ENCODE measurements at regions not wholly inside any gene's neighbourhood (a gene's known extent, or its start where the extent isn't known, plus 50 kb on each side); places are given as distances from the start of the nearest gene placed in this dataset.

DNA sequence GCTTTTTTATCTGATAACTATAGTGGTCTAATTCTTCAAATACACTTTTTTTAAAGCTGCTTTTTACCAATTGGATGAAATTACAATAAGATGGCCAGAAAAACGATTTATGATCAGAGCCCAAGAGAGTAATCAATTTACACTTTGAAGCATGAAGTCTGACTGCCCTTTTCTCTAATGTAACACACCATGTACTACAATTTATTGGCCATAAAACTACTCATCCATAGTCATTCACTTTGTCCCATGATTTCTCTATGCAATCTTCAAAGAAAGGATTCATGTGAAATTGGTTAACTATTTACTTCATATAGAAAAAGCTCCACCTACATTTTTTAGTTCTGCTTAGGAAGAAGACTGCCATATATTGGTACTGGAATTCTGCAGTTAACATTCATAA, 73.6 kb upstream of the CAST start:
- Histone ChIP-seq H4K91ac (ENCODE audit: insufficient read length, low read depth, low read length) (no peak overlapping the region), H3T11ph (ENCODE audit: low read length) (no peak overlapping the region), H2AFZ (ENCODE audit: low read length) (no peak overlapping the region), H3K18ac (ENCODE audit: insufficient read length, low read depth, low read length) (no peak overlapping the region), H3K27ac (ENCODE audit: insufficient read length, low read depth, low read length) (no peak overlapping the region), H2BK20ac (ENCODE audit: low read depth, low read length, poor library complexity, severe bottlenecking) (no peak overlapping the region), H3K23ac (ENCODE audit: insufficient read length, low read depth, low read length) (no peak overlapping the region), H3K9ac (ENCODE audit: extremely low read depth, insufficient read length, low read length) (no peak overlapping the region), H4K8ac (replicated peaks; ENCODE audit: insufficient read length, low read depth, low read length) (no peak overlapping the region), H3K79me2 (ENCODE audit: insufficient read depth, low read length) (no peaks in the 10 kb centered on the region), H2BK15ac (ENCODE audit: low read depth, low read length) (no peak overlapping the region), H3K4ac (ENCODE audit: low read depth, low read length) (no peak overlapping the region), H2BK5ac (ENCODE audit: insufficient read length, low read length) (no peak overlapping the region), H3K23me2 (ENCODE audit: insufficient read length, low read depth, low read length, poor library complexity, severe bottlenecking) (no peaks in the 10 kb centered on the region), H2BK120ac (ENCODE audit: low read depth, low read length, poor library complexity, severe bottlenecking) (no peak overlapping the region), H3K4me2 (ENCODE audit: insufficient read depth, insufficient read length, low read length) (no peak overlapping the region), H3K56ac (ENCODE audit: insufficient read length, low read depth, low read length) (no peak overlapping the region), H2BK12ac (ENCODE audit: insufficient read length, low read depth, low read length) (no peak overlapping the region), H3K9me3 (ENCODE audit: control insufficient read depth, low read depth, low read length) (no peaks in the 10 kb centered on the region), H4K5ac (ENCODE audit: insufficient read length, low read depth, low read length) (no peak overlapping the region), H3K4me1 (ENCODE audit: insufficient read depth, low read length) (no peaks in the 10 kb centered on the region), H3K27me3 (ENCODE audit: insufficient read depth, low read length) (no peaks in the 10 kb centered on the region; the same call in 1 of the 2 replicates), H3K79me1 (ENCODE audit: insufficient read depth, low read depth, low read length, poor library complexity, severe bottlenecking) (no peaks in the 10 kb centered on the region), H4K20me1 (ENCODE audit: control insufficient read depth, insufficient read depth, insufficient read length) (no peaks in the 10 kb centered on the region), H3K14ac (ENCODE audit: insufficient read depth, low read length) (no peak overlapping the region), H2AK5ac (ENCODE audit: insufficient read length, low read length) (no peak overlapping the region)
- Mint-ChIP-seq H3K9me3 (no peaks in the 10 kb centered on the region), H3K27me3 (ENCODE audit: low read depth) (0 out of 2 replicates have a peak, but pooled peaks cover 1% of the 10 kb centered on the region), H3K4me1 (no peaks in the 10 kb centered on the region), H3K27ac (no peak overlapping the region), H3K36me3 (ENCODE audit: insufficient read depth in 1 of 3, low read depth in 3 of 3) (no peaks in the 10 kb centered on the region), H3K4me3 (no peak overlapping the region)
- no peak for TF ChIP-seq CTCF (conservative IDR thresholded peaks at IDR 0.05)
- no CpG with 5 or more reads among the region's 1 CpG for WGBS (ENCODE audit: extremely low coverage, insufficient read length, low lambda C conversion rate)
- DNase-seq, result no peak

Data from H9 (cell line).